GM10266 (cell line): ENCODE measurements at regions not wholly inside any gene's neighbourhood (a gene's known extent, or its start where the extent isn't known, plus 50 kb on each side); places are given as distances from the start of the nearest gene placed in this dataset.
A peak's percentile ranks its signal among the peaks of the same experiment; 100 is the strongest.
"Not testable (repeated sequence)": the region's sequence is repeated elsewhere in the genome, so short reads cannot be mapped to it uniquely, and the experiment has no call there.

ENCODE experiments used
- DNase-seq: peaks from one replicate; pipeline ENCODE4 v3.0.0; 2012; ENCODE audit errors: extremely low spot score
- TF ChIP-seq, protein P1 (sequence below): IDR thresholded peaks from 2 replicates; pipeline ENCODE4 v1.5.1; 2012; ENCODE audit warnings: mild to moderate bottlenecking, low read depth; ENCODE audit not compliant: control insufficient read depth, insufficient read depth; ENCODE audit errors: missing control alignments

DNA sequence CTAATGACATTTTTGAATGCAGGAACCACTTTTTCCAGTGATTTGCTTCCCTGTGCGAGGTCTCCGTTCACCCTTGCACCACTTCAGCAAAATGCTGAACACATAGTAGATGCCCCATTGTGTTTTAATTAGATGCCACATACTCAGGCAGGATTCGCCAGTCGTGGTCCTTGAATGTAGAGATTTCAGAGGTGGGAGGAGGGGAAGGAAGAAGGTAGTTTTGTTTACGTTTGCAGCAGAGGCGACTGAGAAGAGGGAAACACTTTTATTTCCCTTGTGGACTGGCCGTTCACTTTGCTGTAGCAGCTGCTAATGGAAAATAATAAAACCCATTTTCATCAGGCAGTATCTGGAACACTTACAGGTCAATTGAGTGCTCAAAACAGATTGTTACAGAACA lies 262.8 kb upstream of the TBL1XR1 start:
- no peak for DNase-seq
- TF ChIP-seq, protein P1, sequence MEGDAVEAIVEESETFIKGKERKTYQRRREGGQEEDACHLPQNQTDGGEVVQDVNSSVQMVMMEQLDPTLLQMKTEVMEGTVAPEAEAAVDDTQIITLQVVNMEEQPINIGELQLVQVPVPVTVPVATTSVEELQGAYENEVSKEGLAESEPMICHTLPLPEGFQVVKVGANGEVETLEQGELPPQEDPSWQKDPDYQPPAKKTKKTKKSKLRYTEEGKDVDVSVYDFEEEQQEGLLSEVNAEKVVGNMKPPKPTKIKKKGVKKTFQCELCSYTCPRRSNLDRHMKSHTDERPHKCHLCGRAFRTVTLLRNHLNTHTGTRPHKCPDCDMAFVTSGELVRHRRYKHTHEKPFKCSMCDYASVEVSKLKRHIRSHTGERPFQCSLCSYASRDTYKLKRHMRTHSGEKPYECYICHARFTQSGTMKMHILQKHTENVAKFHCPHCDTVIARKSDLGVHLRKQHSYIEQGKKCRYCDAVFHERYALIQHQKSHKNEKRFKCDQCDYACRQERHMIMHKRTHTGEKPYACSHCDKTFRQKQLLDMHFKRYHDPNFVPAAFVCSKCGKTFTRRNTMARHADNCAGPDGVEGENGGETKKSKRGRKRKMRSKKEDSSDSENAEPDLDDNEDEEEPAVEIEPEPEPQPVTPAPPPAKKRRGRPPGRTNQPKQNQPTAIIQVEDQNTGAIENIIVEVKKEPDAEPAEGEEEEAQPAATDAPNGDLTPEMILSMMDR = no peak

DNA sequence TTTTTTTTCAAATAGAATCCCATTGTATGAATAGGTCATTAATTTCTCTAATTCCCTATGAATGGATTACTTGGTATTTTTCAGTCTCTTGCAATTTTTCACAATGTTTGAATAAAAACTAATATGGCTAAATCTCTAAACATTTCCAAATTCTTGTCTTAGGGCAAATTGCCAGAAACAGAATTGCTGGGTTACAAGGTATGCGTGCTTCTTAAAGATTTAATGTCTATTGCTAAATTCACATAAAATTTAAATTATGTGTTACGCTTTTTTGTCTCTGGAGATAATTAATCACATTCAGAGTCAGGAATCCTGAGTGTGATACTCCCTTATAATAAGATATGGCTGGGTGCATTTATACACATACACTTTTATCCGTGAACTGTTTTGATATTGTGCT lies 264.5 kb upstream of the TBL1XR1 start:
- TF ChIP-seq, protein P1 = no peak
- no peak for DNase-seq

DNA sequence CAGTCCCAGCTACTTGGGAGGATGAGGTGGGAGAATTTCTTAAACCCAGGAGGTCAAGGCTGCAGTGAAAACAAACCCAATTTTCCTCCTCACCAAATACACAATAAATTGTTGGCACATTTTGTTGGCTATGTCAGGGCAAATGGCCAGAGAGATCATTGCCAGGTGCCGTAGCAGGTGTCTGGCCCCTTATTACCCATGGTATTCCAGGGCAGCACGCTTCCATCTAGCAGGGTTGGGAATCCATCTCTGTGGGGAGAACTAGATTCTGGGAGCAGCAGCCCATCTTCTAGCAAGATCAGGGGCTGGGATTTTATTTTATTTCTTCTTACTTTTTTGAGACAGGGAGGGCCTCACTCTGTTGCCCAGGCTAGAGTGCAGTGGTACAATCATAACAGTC lies 266.1 kb upstream of the TBL1XR1 start:
- DNase-seq = not testable (repeated sequence)

DNA sequence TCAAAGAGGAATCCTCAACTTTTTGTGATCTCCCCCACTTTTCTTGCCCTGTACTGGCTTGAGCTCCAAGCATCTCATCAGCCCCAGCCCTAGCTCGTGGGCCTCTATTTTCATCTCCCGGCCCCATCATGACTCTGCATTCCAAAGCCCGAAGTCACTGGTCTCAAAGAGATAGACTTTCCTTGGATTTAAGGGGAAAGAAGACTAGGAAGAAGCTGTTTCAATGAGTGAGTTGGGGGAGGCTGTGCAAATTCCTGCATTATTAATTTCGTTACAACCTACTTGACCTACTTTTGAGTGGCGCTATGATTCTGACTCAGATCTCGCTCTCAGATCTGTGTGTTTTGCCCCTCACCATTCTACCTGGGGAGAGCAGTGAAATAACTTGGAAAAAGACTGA lies 266.6 kb upstream of the TBL1XR1 start:
- DNase-seq = no peak
- TF ChIP-seq, protein P1 = no peak

DNA sequence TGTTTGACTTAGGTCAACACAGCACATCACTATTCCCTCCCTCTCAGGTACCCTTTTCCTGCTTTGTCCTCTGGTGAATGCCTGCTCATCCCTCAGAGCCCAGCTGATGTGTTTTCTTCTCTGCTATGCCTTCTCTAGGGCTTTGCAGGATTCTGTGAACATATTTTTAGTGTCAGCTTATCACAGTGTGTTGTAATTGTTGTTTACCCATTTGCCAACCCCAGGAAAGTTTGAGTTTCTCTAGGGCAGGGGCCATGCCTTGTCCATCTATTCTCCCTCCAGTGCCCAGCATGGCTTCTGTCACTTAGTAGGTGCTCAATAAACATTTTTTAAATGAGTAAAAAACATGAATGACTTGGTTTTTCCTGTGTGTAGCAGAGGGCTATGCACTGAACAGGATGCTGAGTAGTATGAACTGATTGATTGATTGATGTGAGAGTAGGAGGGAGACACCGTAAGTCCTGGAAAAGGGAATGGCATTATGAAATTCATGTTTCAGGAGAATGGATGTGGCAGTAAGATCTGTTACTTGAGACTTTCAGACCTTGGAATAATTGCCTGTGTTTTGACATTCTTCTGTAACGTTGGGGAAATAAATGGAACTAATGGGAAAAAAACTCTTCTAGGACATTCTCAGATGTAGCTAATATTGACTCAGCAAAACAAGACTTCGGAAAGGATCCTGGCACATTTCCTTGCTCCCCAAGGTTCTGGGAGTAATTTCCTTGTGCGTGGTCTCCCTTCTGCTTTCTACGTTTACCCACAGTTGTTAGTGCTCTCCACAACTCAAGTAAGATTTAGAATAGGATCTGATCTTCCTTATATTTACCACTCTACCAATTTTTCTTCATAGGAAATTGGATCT lies 267.3 kb upstream of the TBL1XR1 start:
- TF ChIP-seq, protein P1 = no peak
- DNase-seq = no peak

DNA sequence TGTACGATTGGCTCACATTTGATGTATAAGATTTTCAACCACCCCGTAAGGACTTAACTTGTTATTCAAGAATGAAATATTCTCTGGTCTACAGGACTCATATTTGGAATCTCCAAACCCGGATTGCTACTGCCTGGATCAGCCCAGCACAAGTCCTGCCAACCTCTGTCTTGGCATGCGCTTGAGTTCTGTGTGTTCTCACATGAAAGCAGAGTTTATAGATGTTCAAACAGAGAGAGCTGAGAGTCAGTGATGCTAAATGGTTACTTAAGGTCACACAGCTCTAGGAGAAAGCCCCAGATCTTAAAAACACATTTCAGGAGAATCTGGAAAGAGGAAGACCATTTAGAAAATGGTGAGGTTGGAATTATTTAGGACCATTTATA lies 268.0 kb upstream of the TBL1XR1 start:
- TF ChIP-seq, protein P1 = no peak
- no peak for DNase-seq

DNA sequence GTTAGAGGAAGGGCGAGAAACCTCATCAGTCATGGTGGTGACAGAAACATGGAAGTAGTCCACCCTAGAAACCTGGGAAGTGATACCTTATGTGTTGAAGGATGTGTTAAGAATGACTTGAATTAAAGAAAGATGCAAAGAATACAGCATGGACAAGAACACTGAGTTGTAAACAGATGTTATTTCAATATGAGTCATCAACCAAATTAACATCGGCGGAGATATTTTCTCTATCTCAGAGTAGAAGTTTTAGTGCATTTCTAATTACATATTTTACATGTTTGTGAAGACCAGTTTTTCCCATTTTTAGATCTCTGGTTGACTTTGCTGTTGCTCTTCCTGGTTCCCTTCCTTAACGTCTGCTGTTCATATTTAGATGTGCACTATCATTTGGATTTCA lies 268.8 kb upstream of the TBL1XR1 start:
- TF ChIP-seq, protein P1 = no peak
- peak; percentile 20 for DNase-seq

DNA sequence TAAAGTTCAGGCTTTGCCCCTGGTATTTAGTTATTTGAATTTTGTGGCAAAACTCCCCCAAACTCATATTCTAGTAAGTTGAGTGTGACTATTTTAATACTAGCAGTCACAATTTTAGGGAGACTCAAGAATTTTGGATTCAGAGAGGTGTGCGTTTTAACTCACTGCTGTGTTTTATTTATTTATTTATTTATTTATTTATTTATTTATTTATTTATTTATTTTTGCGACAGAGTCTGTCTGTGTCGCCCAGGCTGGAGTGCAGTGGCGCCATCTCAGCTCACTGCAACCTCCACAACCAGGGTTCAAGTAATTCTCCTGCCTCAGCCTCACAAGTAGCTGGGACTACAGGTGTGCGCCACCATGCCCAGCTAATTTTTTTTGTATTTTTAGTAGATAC lies 269.3 kb upstream of the TBL1XR1 start:
- not testable (repeated sequence) for DNase-seq
